Hepatocyte (in vitro differentiated cells): ENCODE measurements at regions not wholly inside any gene's neighbourhood (a gene's known extent, or its start where the extent isn't known, plus 50 kb on each side); places are given as distances from the start of the nearest gene placed in this dataset.

Source experiments
- CTCF ChIP-seq: fragments of 200-600 bp; sonication (generic); IDR thresholded peaks from 2 replicates; pipeline ENCODE4 v1.5.1; 2016; ENCODE audit warnings: antibody characterized with exemption, mild to moderate bottlenecking; ENCODE audit not compliant: poor library complexity
- EZH2 ChIP-seq: fragments of 200-600 bp; sonication (generic); IDR thresholded peaks from 2 replicates; pipeline ENCODE4 v1.6.1; 2016; ENCODE audit warnings: antibody characterized with exemption, mild to moderate bottlenecking, borderline replicate concordance

- no peak for TF ChIP-seq CTCF
- TF ChIP-seq EZH2: no peak
Measured at GRCh38 chr2:182530636-182531035, 103.8 kb upstream of the PDE1A start.
